DND-41 (cell line): ENCODE measurements at regions not wholly inside any gene's neighbourhood (a gene's known extent, or its start where the extent isn't known, plus 50 kb on each side); places are given as distances from the start of the nearest gene placed in this dataset.

Source experiments
- CTCF ChIP-seq: IDR thresholded peaks from 2 replicates; pipeline ENCODE4 v1.5.1; 2012; ENCODE audit warnings: borderline replicate concordance, low read length, moderate library complexity, mild to moderate bottlenecking; ENCODE audit not compliant: poor library complexity, severe bottlenecking; ENCODE audit errors: extremely low read depth
- EZH2 ChIP-seq: IDR thresholded peaks from 3 replicates; pipeline ENCODE4 v1.6.1; 2012; ENCODE audit warnings: borderline replicate concordance, low read depth, mild to moderate bottlenecking, moderate library complexity, low read length, inconsistent platforms; ENCODE audit not compliant: severe bottlenecking

- no peak for TF ChIP-seq CTCF
- no peak for TF ChIP-seq EZH2
These were observed 97.9 kb upstream of the GALNT15 start for GRCh38 chr3:16076564-16076963.
